ENCODE measurements at regions not wholly inside any gene's neighbourhood (a gene's known extent, or its start where the extent isn't known, plus 50 kb on each side); places are given as distances from the start of the nearest gene placed in this dataset.

GRCh38 chr2:82857967-82858366, 1601.1 kb downstream of the SUCLG1 start:
- H3K27me3 ChIP-seq (replicated peaks; ENCODE audit: insufficient read depth, low read length): no peaks in the 10 kb centered on the region
- no peaks in the 10 kb centered on the region for H3K9me2 ChIP-seq (replicated peaks; ENCODE audit: insufficient read depth, low read length)
- H3K9me3 ChIP-seq (replicated peaks; ENCODE audit: insufficient read depth, low read length): no peaks in the 10 kb centered on the region
- H3K27ac ChIP-seq (ENCODE audit: low read length): no peak overlapping the region
- H2AFZ ChIP-seq (ENCODE audit: low read length): no peak overlapping the region
- H3K79me2 ChIP-seq (ENCODE audit: low read length): no peaks in the 10 kb centered on the region
- H3K36me3 ChIP-seq (replicated peaks; ENCODE audit: insufficient read depth, low read length): no peaks in the 10 kb centered on the region
- H3K4me2 ChIP-seq (ENCODE audit: low read depth, low read length): no peak overlapping the region
- no peak overlapping the region for H3K4me3 ChIP-seq (ENCODE audit: low read length)
- H4K20me1 ChIP-seq (ENCODE audit: insufficient read depth, low read length): no peaks in the 10 kb centered on the region
- no peak for DNase-seq
- no peaks in the 10 kb centered on the region for H3K4me1 ChIP-seq (ENCODE audit: low read length)
- TF ChIP-seq EZH2 (optimal IDR thresholded peaks at IDR 0.05; ENCODE audit: low read depth, low read length) (no peak), CTCF (IDR thresholded peaks at IDR 0.05; ENCODE audit: low read length) (no peak), EZH2phosphoT487 (IDR thresholded peaks at IDR 0.05; ENCODE audit: low read length) (no peak)
- no peaks in the 10 kb centered on the region for H3F3A ChIP-seq (ENCODE audit: insufficient read depth, low read length)
- no peak overlapping the region for H3K9ac ChIP-seq (ENCODE audit: low read length)

DNA sequence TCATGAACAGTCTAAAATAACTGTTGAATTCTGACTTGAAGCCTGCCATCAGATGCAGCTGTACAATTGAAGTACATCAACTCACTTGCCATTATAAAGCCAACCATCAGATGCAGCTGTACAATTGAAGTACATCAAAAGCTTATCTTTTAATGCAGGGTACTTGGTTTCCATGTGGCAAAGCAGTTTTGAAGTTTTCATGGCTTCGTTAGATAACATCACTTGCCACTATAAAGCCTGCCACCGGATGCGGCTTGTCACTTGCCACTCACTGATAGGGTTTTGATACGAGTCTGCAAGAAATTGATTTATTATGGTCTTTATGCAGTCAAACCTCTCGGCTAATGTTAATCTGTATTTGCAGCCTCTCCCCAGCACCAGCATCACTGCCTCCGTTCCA, 1605.8 kb downstream of the SUCLG1 start:
- H3K4me2 ChIP-seq (ENCODE audit: low read depth, low read length): no peak overlapping the region
- no peaks in the 10 kb centered on the region for H3F3A ChIP-seq (ENCODE audit: insufficient read depth, low read length)
- H3K4me3 ChIP-seq (ENCODE audit: low read length): no peak overlapping the region
- DNase-seq: no peak
- no peaks in the 10 kb centered on the region for H3K79me2 ChIP-seq (ENCODE audit: low read length)
- H4K20me1 ChIP-seq (ENCODE audit: insufficient read depth, low read length): no peaks in the 10 kb centered on the region
- H3K4me1 ChIP-seq (ENCODE audit: low read length): no peaks in the 10 kb centered on the region
- no peaks in the 10 kb centered on the region for H3K9me2 ChIP-seq (replicated peaks; ENCODE audit: insufficient read depth, low read length)
- no peak overlapping the region for H3K27ac ChIP-seq (ENCODE audit: low read length)
- H3K9ac ChIP-seq (ENCODE audit: low read length): no peak overlapping the region
- TF ChIP-seq CTCF (IDR thresholded peaks at IDR 0.05; ENCODE audit: low read length): no peak
- no peaks in the 10 kb centered on the region for H3K9me3 ChIP-seq (replicated peaks; ENCODE audit: insufficient read depth, low read length)
- H3K36me3 ChIP-seq (replicated peaks; ENCODE audit: insufficient read depth, low read length): no peaks in the 10 kb centered on the region
- no peak overlapping the region for H2AFZ ChIP-seq (ENCODE audit: low read length)
- no peaks in the 10 kb centered on the region for H3K27me3 ChIP-seq (replicated peaks; ENCODE audit: insufficient read depth, low read length)

GRCh38 chr2:82852787-82853186, 1606.3 kb downstream of the SUCLG1 start:
- Histone ChIP-seq H3K79me2 (ENCODE audit: low read length) (no peaks in the 10 kb centered on the region), H3K4me3 (ENCODE audit: low read length) (no peak overlapping the region), H4K20me1 (ENCODE audit: insufficient read depth, low read length) (no peaks in the 10 kb centered on the region), H3K4me2 (ENCODE audit: low read depth, low read length) (no peak overlapping the region), H3K4me1 (ENCODE audit: low read length) (no peaks in the 10 kb centered on the region), H3K9me2 (replicated peaks; ENCODE audit: insufficient read depth, low read length) (no peaks in the 10 kb centered on the region), H3F3A (ENCODE audit: insufficient read depth, low read length) (no peaks in the 10 kb centered on the region), H3K36me3 (replicated peaks; ENCODE audit: insufficient read depth, low read length) (no peaks in the 10 kb centered on the region), H3K9ac (ENCODE audit: low read length) (no peak overlapping the region), H2AFZ (ENCODE audit: low read length) (no peak overlapping the region), H3K9me3 (replicated peaks; ENCODE audit: insufficient read depth, low read length) (no peaks in the 10 kb centered on the region), H3K27ac (ENCODE audit: low read length) (no peak overlapping the region), H3K27me3 (replicated peaks; ENCODE audit: insufficient read depth, low read length) (no peaks in the 10 kb centered on the region)
- TF ChIP-seq EZH2 (optimal IDR thresholded peaks at IDR 0.05; ENCODE audit: low read depth, low read length) (no peak), EZH2phosphoT487 (IDR thresholded peaks at IDR 0.05; ENCODE audit: low read length) (no peak), CTCF (IDR thresholded peaks at IDR 0.05; ENCODE audit: low read length) (no peak)
- DNase-seq: no peak

DNA sequence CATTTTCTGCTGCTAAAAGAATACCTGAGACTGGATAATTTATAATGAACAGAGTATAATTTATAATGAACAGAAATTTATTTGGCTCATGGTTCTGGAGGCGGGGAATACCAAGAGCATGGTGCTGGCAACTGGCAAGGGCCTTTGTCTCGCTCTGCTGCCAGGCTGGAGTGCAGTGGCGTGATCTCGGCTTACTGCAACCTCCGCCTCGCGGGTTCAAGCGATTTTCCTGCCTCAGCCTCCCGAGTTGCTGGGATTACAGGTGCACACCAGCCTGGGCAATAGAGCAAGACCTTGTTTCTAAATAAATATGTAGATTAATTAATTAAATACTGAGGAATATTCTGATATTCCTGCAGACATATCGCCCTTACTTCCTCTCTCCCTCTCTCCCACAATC, 1610.8 kb downstream of the SUCLG1 start:
- no peaks in the 10 kb centered on the region for H3K27me3 ChIP-seq (replicated peaks; ENCODE audit: insufficient read depth, low read length)
- H3K9ac ChIP-seq (ENCODE audit: low read length): no peak overlapping the region
- no peak overlapping the region for H3K4me3 ChIP-seq (ENCODE audit: low read length)
- H3K27ac ChIP-seq (ENCODE audit: low read length): no peak overlapping the region
- H3K9me2 ChIP-seq (replicated peaks; ENCODE audit: insufficient read depth, low read length): no peaks in the 10 kb centered on the region
- H3K4me2 ChIP-seq (ENCODE audit: low read depth, low read length): no peak overlapping the region
- no peaks in the 10 kb centered on the region for H3K4me1 ChIP-seq (ENCODE audit: low read length)
- no peaks in the 10 kb centered on the region for H4K20me1 ChIP-seq (ENCODE audit: insufficient read depth, low read length)
- DNase-seq: no peak
- H3F3A ChIP-seq (ENCODE audit: insufficient read depth, low read length): no peaks in the 10 kb centered on the region
- H3K79me2 ChIP-seq (ENCODE audit: low read length): no peaks in the 10 kb centered on the region
- no peak overlapping the region for H2AFZ ChIP-seq (ENCODE audit: low read length)
- TF ChIP-seq CTCF (IDR thresholded peaks at IDR 0.05; ENCODE audit: low read length) (no peak), EZH2 (optimal IDR thresholded peaks at IDR 0.05; ENCODE audit: low read depth, low read length) (no peak), EZH2phosphoT487 (IDR thresholded peaks at IDR 0.05; ENCODE audit: low read length) (no peak)
- no peaks in the 10 kb centered on the region for H3K36me3 ChIP-seq (replicated peaks; ENCODE audit: insufficient read depth, low read length)
- H3K9me3 ChIP-seq (replicated peaks; ENCODE audit: insufficient read depth, low read length): no peaks in the 10 kb centered on the region
